ENCODE measurements at regions not wholly inside any gene's neighbourhood (a gene's known extent, or its start where the extent isn't known, plus 50 kb on each side); places are given as distances from the start of the nearest gene placed in this dataset.

DNA sequence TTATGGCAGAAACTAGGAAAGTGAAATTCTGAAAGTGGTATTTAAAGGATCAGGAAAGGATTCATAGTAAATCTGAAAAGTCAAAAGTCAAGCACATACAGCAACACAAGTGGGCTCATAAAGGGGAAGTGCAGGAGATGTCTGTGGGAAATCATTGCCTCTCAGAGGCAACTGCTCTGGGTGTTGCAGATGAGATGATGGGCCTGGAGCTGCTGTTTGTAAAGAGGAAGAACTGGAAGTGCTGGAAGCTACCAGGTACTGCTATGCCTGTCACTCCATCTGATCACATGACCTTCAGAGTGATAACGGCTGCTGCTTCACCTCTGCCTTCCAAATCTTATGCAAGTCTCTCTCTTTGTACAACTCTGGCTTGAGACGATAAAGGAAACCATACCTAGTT lies 55.9 kb downstream of the ADRB2 start:
- TF ChIP-seq, protein P1, sequence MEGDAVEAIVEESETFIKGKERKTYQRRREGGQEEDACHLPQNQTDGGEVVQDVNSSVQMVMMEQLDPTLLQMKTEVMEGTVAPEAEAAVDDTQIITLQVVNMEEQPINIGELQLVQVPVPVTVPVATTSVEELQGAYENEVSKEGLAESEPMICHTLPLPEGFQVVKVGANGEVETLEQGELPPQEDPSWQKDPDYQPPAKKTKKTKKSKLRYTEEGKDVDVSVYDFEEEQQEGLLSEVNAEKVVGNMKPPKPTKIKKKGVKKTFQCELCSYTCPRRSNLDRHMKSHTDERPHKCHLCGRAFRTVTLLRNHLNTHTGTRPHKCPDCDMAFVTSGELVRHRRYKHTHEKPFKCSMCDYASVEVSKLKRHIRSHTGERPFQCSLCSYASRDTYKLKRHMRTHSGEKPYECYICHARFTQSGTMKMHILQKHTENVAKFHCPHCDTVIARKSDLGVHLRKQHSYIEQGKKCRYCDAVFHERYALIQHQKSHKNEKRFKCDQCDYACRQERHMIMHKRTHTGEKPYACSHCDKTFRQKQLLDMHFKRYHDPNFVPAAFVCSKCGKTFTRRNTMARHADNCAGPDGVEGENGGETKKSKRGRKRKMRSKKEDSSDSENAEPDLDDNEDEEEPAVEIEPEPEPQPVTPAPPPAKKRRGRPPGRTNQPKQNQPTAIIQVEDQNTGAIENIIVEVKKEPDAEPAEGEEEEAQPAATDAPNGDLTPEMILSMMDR (IDR thresholded peaks at IDR 0.05) = no peak
- TF ChIP-seq YY1 (IDR thresholded peaks at IDR 0.05; ENCODE audit: low read depth) = no peak
- TF ChIP-seq POLR2AphosphoS5 (IDR thresholded peaks at IDR 0.05; ENCODE audit: low read depth, low read length) = no peak
- TF ChIP-seq EP300 (IDR thresholded peaks at IDR 0.05; ENCODE audit: borderline replicate concordance in 1 of 2, low read depth in 1 of 2, low read length in 1 of 2) = no peak
- TF ChIP-seq, protein P2, sequence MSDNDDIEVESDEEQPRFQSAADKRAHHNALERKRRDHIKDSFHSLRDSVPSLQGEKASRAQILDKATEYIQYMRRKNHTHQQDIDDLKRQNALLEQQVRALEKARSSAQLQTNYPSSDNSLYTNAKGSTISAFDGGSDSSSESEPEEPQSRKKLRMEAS (IDR thresholded peaks at IDR 0.05; ENCODE audit: low read depth) = no peak
- no peak for TF ChIP-seq RFX5 (IDR thresholded peaks at IDR 0.05; ENCODE audit: low read length)
- no peak for TF ChIP-seq PBX3 (IDR thresholded peaks at IDR 0.05)
- TF ChIP-seq, protein P3, sequence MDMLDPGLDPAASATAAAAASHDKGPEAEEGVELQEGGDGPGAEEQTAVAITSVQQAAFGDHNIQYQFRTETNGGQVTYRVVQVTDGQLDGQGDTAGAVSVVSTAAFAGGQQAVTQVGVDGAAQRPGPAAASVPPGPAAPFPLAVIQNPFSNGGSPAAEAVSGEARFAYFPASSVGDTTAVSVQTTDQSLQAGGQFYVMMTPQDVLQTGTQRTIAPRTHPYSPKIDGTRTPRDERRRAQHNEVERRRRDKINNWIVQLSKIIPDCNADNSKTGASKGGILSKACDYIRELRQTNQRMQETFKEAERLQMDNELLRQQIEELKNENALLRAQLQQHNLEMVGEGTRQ (IDR thresholded peaks at IDR 0.05; ENCODE audit: borderline replicate concordance, low read depth, low read length) = no peak
